GM12878 (cell line): ENCODE measurements at regions not wholly inside any gene's neighbourhood (a gene's known extent, or its start where the extent isn't known, plus 50 kb on each side); places are given as distances from the start of the nearest gene placed in this dataset.

Source experiments
- ATAC-seq: fragments of 200-7000 bp; cut with Tn5 transposase; 3 replicates; pipeline ENCODE4 v1.9.1; 2020; ENCODE audit warnings: mild to moderate bottlenecking, moderate library complexity
- BruUV-seq: library from RNA; stranded (reverse); fragments of 400-500 nt; replicated peaks from 2 replicates; lab custom pipeline; 2021; lab: Mats Ljungman, UMichigan
- CTCF ChIA-PET: fragments of 300-600 bp; sonication (Branson Sonifier 250); formaldehyde crosslinking; extraction: SDS; loops from one replicate; lab custom pipeline; 2021; ENCODE audit warnings: inconsistent platforms; lab: Yijun Ruan, JAX
- POLR2A ChIA-PET: fragments of 350-600 bp; formaldehyde crosslinking; extraction: SDS; loops from one replicate; lab custom pipeline; 2021; ENCODE audit warnings: inconsistent platforms; lab: Charles Lee
- RAD21 ChIA-PET: fragments of 300-600 bp; sonication (Branson Sonifier 250); formaldehyde crosslinking; loops from one replicate; lab custom pipeline; 2023; ENCODE audit warnings: antibody characterized with exemption; ENCODE audit not compliant: unreplicated experiment; lab: Charles Lee
- SMC1A ChIA-PET: fragments of 300-600 bp; sonication (Branson Sonifier 250); formaldehyde crosslinking; loops from one replicate; lab custom pipeline; 2023; ENCODE audit not compliant: unreplicated experiment, uncharacterized antibody; lab: Charles Lee
- DNase-seq: peaks from one replicate; pipeline ENCODE4 v3.0.0-alpha.2; 2011; ENCODE audit warnings: low read depth, low spot score
- FAIRE-seq: peaks from 3 replicates; lab custom pipeline; 2011; peaks lifted over from hg19 to GRCh38; lab: Jason Lieb, UNC
- H2AFZ ChIP-seq: 2 replicates; pipeline ENCODE4 v1.6.0; 2011; ENCODE audit warnings: low read depth, low read length, control low read depth; ENCODE audit not compliant: control insufficient read depth
- H3K27ac ChIP-seq: 2 replicates; pipeline ENCODE4 v1.5.1; 2011; ENCODE audit warnings: control low read depth; ENCODE audit not compliant: control insufficient read depth, insufficient read depth
- H3K27me3 ChIP-seq, 2 experiments: replicated peaks in 1 of 2; 2 replicates each; pipeline versions ENCODE4 v1.6.0 to v1.6.1; 2011; ENCODE audit warnings: low read length in 1 of 2; ENCODE audit not compliant: control insufficient read depth in 2 of 2, insufficient read depth in 2 of 2
- H3K36me3 ChIP-seq, 2 experiments: 2 replicates each; pipeline ENCODE4 v1.5.1; 2011; ENCODE audit warnings: low read length in 1 of 2; ENCODE audit not compliant: control insufficient read depth in 2 of 2, insufficient read depth in 2 of 2
- H3K4me1 ChIP-seq: 2 replicates; pipeline ENCODE4 v1.6.1; 2011; ENCODE audit warnings: mild to moderate bottlenecking, low read length, moderate library complexity, mixed read lengths; ENCODE audit not compliant: control insufficient read depth, insufficient read depth
- H3K4me2 ChIP-seq: 2 replicates; pipeline ENCODE4 v1.6.0; 2011; ENCODE audit warnings: control low read depth; ENCODE audit not compliant: control insufficient read depth, insufficient read depth
- H3K4me3 ChIP-seq: fragments of 200-600 bp; sonication (generic); 2 replicates; pipeline ENCODE4 v1.5.1; 2016
- H3K79me2 ChIP-seq: 2 replicates; pipeline ENCODE4 v1.6.0; 2011; ENCODE audit warnings: low read length; ENCODE audit not compliant: control insufficient read depth, insufficient read depth
- H3K9ac ChIP-seq: 2 replicates; pipeline ENCODE4 v1.8.0; 2011; ENCODE audit warnings: low read length, control low read depth, mixed read lengths; ENCODE audit not compliant: control insufficient read depth, insufficient read depth
- H3K9me3 ChIP-seq: replicated peaks from 3 replicates; pipeline ENCODE4 v1.5.1; 2011; ENCODE audit warnings: mild to moderate bottlenecking, low read length; ENCODE audit not compliant: control insufficient read depth, insufficient read depth
- H4K20me1 ChIP-seq: 2 replicates; pipeline ENCODE4 v1.6.0; 2011; ENCODE audit not compliant: control insufficient read depth, insufficient read depth
- BRCA1 ChIP-seq: IDR thresholded peaks from 2 replicates; pipeline ENCODE4 v1.6.1; 2011; ENCODE audit warnings: low read depth, low read length, improper control_type of control experiment
- CEBPB ChIP-seq, 2 experiments: fragments of 150-350 bp in 1 of 2; IDR thresholded peaks; 2 replicates each; pipeline ENCODE4 v1.6.1; 2012 to 2014; ENCODE audit warnings: low read depth in 2 of 2, low read length in 2 of 2, borderline replicate concordance in 1 of 2, inconsistent platforms in 1 of 2
- CREB1 ChIP-seq: IDR thresholded peaks from 2 replicates; pipeline ENCODE4 v1.6.1; 2012; ENCODE audit warnings: low read depth, mild to moderate bottlenecking, inconsistent platforms
- FOS ChIP-seq: IDR thresholded peaks from 3 replicates; pipeline ENCODE4 v1.6.1; 2011; ENCODE audit warnings: borderline replicate concordance; ENCODE audit not compliant: insufficient read length; ENCODE audit errors: extremely low read depth
- HDGF ChIP-seq: fragments of 450-650 bp; IDR thresholded peaks from 2 replicates; pipeline ENCODE4 v1.6.1; 2016; ENCODE audit warnings: antibody characterized with exemption
- KAT2A ChIP-seq: conservative IDR thresholded peaks from 2 replicates; pipeline ENCODE4 v1.6.1; 2011; ENCODE audit warnings: low read depth, low read length; ENCODE audit not compliant: control insufficient read depth
- NFYB ChIP-seq: IDR thresholded peaks from 2 replicates; pipeline ENCODE4 v1.6.1; 2011; ENCODE audit warnings: low read depth, mild to moderate bottlenecking, low read length, improper control_type of control experiment, moderate library complexity; ENCODE audit not compliant: insufficient read depth
- NR2C2 ChIP-seq: IDR thresholded peaks from 2 replicates; pipeline ENCODE4 v1.6.1; 2011; ENCODE audit warnings: borderline replicate concordance, low read depth; ENCODE audit not compliant: control insufficient read depth, insufficient read length
- POLR2AphosphoS2 ChIP-seq: IDR thresholded peaks from 2 replicates; pipeline ENCODE4 v1.6.1; 2011; ENCODE audit warnings: low read depth, mild to moderate bottlenecking, low read length, improper control_type of control experiment, moderate library complexity
- RAD21 ChIP-seq: IDR thresholded peaks from 2 replicates; pipeline ENCODE4 v1.6.1; 2011; ENCODE audit warnings: mild to moderate bottlenecking, low read depth, low read length, moderate library complexity; ENCODE audit not compliant: insufficient read depth
- RAD51 ChIP-seq: fragments of 450-650 bp; IDR thresholded peaks from 2 replicates; pipeline ENCODE4 v1.6.1; 2016; ENCODE audit warnings: moderate library complexity, mild to moderate bottlenecking, inconsistent platforms
- RCOR1 ChIP-seq: conservative IDR thresholded peaks from 2 replicates; pipeline ENCODE4 v1.6.1; 2012; ENCODE audit warnings: low read depth, low read length, improper control_type of control experiment
- SREBF1 ChIP-seq: IDR thresholded peaks from 2 replicates; pipeline ENCODE4 v1.6.1; 2012; ENCODE audit warnings: mild to moderate bottlenecking, low read length
- SRF ChIP-seq, 2 experiments: IDR thresholded peaks; 2 replicates each; pipeline ENCODE4 v1.6.1; 2011; ENCODE audit warnings: low read depth in 2 of 2, low read length in 2 of 2, mild to moderate bottlenecking in 1 of 2, moderate library complexity in 1 of 2
- STAT3 ChIP-seq: IDR thresholded peaks from 2 replicates; pipeline ENCODE4 v1.6.1; 2011; ENCODE audit warnings: low read depth, low read length, improper control_type of control experiment
- SUZ12 ChIP-seq: fragments of 200-600 bp; sonication (generic); IDR thresholded peaks from one replicate; pipeline ENCODE4 v1.6.1; 2018; ENCODE audit warnings: antibody characterized with exemption, mild to moderate bottlenecking; ENCODE audit not compliant: unreplicated experiment
- ZNF384 ChIP-seq: IDR thresholded peaks from 2 replicates; pipeline ENCODE4 v1.6.1; 2012; ENCODE audit warnings: low read depth, mild to moderate bottlenecking, low read length, improper control_type of control experiment, borderline replicate concordance
- WGBS: methylation state at CpG from one replicate; pipeline ENCODE4 v1.1.6; 2016; ENCODE audit warnings: low lambda C conversion rate; ENCODE audit not compliant: insufficient replicate concordance, insufficient coverage; ENCODE audit errors: missing lambda C conversion rate; 5-methylcytosine and 5-hydroxymethylcytosine counted together
- in situ Hi-C: fragments of 300-500 bp; cut with MboI; formaldehyde crosslinking; loops from 9 replicates; pipeline ENCODE4 v1.14.3; 2018; ENCODE audit warnings: mixed read lengths
- intact Hi-C: fragments of 100-400 bp; cut with micrococcal nuclease; formaldehyde crosslinking; loops from one replicate; pipeline ENCODE4 v1.14.2; 2022; ENCODE audit not compliant: unreplicated experiment
- TF ChIP-seq, protein P1 (sequence below): fragments of 450-650 bp; IDR thresholded peaks from 2 replicates; pipeline ENCODE4 v1.6.1; 2017; ENCODE audit warnings: mild to moderate bottlenecking, moderate library complexity

- TF ChIP-seq ZNF384, result no peak
- TF ChIP-seq NFYB, result no peak
- no peak for TF ChIP-seq CREB1
- TF ChIP-seq, all 136 proteins: peak for 0
Observed at GRCh38 chr1:108055387-108055786, 90.4 kb upstream of the VAV3 start (continued).

- no peak overlapping the region for H3K4me2 ChIP-seq
- H3K27me3 ChIP-seq, result peaks cover 0 to 3% of the 10 kb centered on the region in 2 experiments; a peak in 1 of 4 replicates
- H2AFZ ChIP-seq, result no peak overlapping the region
- no TSS peak for BruUV-seq
- intact Hi-C loops, result no loop called here
- no peaks in the 10 kb centered on the region for H3K79me2 ChIP-seq
- no peak overlapping the region for H3K4me3 ChIP-seq
- in situ Hi-C loops, result no loop called here
- ChIA-PET SMC1A (no interaction called here), POLR2A (no interaction called here), CTCF (no interaction called here), RAD21 (no interaction called here)
- H3K9ac ChIP-seq, result no peak overlapping the region
- no peaks in the 10 kb centered on the region for H4K20me1 ChIP-seq
- H3K36me3 ChIP-seq, result no peaks in the 10 kb centered on the region
- FAIRE-seq (no peak), DNase-seq (no peak), ATAC-seq (no peak)
- H3K9me3 ChIP-seq, result no peaks in the 10 kb centered on the region
- 95% methylated on average over 2 of the region's 2 CpGs for WGBS
- no peak overlapping the region for H3K27ac ChIP-seq
- H3K4me1 ChIP-seq, result no peaks in the 10 kb centered on the region
- no peak for TF ChIP-seq SUZ12
- no peak for TF ChIP-seq HDGF
- no peak for TF ChIP-seq SREBF1
- TF ChIP-seq, protein P1, sequence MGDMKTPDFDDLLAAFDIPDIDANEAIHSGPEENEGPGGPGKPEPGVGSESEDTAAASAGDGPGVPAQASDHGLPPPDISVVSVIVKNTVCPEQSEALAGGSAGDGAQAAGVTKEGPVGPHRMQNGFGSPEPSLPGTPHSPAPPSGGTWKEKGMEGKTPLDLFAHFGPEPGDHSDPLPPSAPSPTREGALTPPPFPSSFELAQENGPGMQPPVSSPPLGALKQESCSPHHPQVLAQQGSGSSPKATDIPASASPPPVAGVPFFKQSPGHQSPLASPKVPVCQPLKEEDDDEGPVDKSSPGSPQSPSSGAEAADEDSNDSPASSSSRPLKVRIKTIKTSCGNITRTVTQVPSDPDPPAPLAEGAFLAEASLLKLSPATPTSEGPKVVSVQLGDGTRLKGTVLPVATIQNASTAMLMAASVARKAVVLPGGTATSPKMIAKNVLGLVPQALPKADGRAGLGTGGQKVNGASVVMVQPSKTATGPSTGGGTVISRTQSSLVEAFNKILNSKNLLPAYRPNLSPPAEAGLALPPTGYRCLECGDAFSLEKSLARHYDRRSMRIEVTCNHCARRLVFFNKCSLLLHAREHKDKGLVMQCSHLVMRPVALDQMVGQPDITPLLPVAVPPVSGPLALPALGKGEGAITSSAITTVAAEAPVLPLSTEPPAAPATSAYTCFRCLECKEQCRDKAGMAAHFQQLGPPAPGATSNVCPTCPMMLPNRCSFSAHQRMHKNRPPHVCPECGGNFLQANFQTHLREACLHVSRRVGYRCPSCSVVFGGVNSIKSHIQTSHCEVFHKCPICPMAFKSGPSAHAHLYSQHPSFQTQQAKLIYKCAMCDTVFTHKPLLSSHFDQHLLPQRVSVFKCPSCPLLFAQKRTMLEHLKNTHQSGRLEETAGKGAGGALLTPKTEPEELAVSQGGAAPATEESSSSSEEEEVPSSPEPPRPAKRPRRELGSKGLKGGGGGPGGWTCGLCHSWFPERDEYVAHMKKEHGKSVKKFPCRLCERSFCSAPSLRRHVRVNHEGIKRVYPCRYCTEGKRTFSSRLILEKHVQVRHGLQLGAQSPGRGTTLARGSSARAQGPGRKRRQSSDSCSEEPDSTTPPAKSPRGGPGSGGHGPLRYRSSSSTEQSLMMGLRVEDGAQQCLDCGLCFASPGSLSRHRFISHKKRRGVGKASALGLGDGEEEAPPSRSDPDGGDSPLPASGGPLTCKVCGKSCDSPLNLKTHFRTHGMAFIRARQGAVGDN, result no peak
- no peak for TF ChIP-seq BRCA1
- no peak for TF ChIP-seq CEBPB (IDR thresholded peaks at IDR 0.05; ENCODE audit: borderline replicate concordance in 1 of 2, low read depth in 2 of 2, low read length in 2 of 2)
- TF ChIP-seq STAT3, result no peak
- no peak for TF ChIP-seq RCOR1
- TF ChIP-seq KAT2A, result no peak
- TF ChIP-seq RAD51, result no peak
- no peak for TF ChIP-seq SRF (IDR thresholded peaks at IDR 0.05; ENCODE audit: low read depth in 2 of 2, low read length in 2 of 2)
- no peak for TF ChIP-seq NR2C2
- TF ChIP-seq FOS, result no peak
- TF ChIP-seq POLR2AphosphoS2, result no peak
- no peak for TF ChIP-seq RAD21
Observed at GRCh38 chr1:108054396-108054795, 89.4 kb upstream of the VAV3 start.
